GM19240 (cell line): ENCODE measurements at regions not wholly inside any gene's neighbourhood (a gene's known extent, or its start where the extent isn't known, plus 50 kb on each side); places are given as distances from the start of the nearest gene placed in this dataset.
"Not testable (repeated sequence)": the region's sequence is repeated elsewhere in the genome, so short reads cannot be mapped to it uniquely, and the experiment has no call there.

ENCODE experiments used
- DNase-seq: peaks from one replicate; pipeline ENCODE4 v3.0.0; 2011; ENCODE audit warnings: low spot score; ENCODE audit not compliant: insufficient read length

DNA sequence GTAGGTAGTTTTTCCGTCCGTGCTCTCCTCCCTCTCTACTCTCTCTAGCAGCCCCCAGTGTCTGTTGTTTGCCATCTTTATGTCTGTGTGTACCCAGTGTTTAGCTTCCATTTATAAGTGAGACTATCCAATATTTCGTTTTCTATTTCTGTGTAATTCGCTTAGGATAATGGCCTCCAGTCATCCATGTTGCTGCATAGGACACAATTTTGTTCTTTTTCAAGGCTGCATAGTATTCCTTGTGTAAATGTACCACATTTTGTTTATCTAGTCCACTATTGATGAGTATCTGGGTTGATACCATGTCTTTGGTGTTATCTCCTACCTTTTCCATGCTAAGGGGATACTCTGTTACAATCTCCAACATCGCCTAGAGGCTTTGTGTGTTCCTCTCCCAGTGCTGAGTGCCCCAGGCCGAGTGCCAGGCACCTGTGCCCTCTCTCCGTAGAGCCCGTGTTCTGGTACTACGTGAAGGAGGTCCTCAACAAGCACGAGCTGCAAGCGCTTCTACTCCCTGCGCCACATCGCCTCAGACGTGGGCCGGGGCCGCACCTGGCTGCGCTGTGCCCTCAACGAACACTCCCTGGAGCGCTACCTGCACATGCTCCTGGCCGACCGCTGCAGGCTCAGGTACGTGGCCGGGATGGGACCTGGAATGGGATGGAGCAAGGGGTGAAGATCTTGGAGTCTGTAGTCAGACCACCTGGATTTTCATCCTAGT lies 51.0 kb downstream of the NPIPB11 start:
- DNase-seq = not testable (repeated sequence)

DNA sequence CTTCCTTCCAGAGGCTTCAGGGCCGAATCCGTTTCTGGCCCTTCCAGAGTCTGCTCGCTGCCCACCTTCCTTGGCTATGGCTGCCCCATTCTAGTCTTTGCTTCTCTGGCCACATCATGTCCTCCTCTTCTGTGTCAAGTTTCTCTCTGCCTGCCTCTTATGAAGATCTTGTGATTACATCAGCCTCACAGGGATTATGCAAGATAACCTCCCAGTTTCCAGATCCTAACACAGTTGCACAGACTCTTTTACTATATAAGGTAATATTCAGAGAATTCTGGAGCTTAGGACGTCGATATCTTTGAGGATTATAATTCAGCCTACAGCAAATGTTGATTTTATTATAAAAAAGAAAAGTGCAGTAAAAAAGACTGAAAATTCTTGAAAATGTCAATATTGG lies 52.1 kb downstream of the NPIPB11 start:
- DNase-seq = not testable (repeated sequence)

DNA sequence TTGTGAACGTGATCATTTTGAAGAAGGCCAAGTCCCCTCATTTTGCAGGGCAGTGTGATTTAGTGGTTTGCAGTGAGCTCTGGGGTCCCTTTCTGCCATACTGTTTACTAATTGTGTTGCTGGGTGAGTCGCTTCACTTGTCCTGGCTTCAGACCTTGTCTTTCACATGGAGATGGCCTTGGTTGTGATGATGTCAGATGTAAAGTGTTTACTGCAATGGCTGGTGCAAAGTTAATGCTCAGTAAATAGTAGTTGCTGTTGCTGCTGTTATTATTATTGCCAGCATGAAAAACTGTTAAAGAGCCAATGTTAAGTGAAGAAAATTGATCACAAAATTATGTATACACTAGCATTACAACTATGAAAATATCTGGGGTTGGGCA lies 53.9 kb downstream of the NPIPB11 start:
- DNase-seq = not testable (repeated sequence)

DNA sequence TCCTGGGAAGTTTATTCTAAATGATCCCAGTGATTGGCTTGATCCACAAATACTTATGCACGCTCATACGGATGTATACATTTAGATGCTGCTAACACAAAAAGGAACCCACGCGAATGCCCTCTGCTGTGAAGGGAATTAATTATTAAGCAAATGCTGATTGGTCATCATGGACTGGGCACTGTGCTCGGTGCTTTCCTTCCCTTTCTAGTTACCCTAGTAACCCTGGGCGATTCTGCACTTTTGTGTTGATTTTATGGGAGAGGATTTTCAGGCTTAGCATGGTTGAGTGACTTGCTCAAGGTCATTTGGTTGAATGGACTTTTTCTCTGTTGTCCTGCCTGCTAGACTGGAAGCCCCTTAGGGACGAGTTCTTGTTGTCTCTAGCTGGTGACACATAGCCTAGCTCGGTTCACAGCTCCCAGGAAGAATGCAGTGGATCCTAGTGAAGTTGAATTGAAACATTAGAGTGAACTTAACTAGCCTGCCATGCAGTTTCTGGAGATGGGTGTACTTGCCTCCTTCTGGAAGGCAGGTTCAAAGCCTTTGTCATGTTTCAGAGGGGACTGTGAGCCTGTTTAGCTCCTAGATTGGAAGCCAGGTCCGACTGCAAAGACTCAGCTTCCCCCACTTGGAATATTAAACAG lies 54.4 kb downstream of the NPIPB11 start:
- not testable (repeated sequence) for DNase-seq

DNA sequence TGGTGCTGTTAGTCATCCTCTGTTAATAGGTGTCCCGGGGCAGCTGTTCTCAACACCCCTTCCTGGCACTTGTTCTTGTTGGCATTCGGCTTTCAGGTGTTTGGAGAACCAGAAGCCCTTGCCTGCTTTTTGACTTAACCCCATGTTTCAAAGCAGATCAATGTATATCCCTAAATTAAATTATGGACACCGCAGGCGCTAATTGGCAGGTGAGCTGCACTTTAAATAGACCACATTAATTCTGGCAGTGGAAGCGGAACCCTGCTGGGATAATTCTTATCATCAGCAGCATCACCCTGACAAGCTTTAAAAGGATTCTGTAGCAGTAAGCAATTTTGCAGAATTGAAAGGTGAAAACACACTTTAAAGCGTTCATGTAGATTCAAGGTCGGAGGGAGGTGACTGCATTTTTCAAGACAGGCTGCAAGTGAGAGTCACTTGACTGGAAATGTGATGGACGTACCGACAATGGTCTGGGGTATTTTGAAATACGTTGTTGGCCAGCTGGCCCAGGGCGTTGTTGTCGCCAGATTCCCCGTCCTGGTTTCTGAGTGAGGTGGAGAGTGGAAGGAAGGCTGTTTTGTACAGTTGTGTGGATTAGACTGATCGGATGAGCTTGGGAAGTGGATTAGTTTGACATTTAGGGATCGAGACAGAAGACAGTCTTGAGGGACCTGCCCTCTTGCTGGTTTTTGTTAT lies 55.1 kb downstream of the NPIPB11 start:
- DNase-seq = not testable (repeated sequence)

DNA sequence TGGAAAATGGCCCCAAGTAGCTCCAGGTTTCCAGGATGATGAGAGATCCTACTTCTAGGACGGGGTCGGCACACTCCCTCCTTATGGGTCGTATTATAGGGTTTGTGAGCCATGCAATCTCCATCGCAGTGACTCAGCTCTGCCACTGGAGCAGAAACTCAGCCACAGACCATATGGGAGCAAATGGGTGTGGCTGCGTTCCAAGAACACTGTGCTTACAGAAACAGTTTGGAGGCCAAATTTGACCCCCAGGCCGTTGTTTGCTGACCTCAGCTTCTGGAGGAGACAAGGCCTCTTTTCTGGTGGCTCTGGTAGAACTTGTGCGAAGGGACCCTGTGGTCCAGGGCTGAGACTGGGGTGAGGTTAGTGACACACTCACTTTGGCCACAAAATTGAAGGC lies 56.5 kb downstream of the NPIPB11 start:
- not testable (repeated sequence) for DNase-seq

DNA sequence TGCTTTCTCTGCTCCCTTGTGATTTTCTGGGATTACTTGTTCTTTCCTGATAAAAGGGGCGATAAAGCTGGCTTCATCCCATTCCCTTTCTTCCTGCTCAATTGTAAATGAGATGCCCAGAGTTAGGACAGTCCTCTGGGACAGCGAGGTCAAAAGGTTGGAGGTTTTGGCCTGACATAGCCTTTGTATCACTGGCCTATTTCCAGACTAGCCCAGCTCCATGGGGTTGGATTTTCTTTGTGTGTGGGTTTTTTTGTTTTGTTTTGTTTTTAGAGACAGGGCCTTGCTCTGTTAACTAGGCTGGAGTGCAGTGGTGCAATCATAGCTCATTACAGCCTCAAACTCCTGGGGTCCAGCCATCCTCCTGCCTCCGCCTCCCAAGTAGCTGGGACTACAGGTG lies 57.8 kb downstream of the NPIPB11 start:
- not testable (repeated sequence) for DNase-seq

DNA sequence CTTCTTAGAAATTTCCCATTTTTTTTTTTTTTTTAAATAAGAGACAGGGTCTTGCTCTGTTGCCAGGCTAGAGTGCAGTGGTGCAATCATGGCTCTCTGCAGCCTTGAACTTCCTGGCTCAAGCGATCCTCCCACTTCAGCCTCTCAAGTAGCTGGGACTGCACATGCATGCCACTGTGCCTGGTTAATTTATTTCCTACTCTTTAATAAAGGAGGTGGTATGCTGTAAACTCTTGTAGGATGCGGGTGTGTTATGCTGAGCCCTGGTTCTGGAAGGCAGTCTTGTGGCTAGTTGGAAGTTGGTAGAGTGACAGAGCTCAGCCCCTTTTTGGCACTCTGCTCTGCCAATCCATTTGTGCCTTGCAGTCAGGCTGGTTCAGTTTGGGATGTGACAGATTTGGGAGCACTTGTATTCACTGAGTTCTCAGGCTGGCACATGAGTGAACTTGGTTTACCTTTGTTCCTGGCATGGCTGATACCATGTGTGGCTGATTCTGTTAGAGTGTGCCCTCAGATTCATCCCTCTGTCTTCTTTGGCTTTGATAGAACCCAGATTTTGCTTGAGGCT lies 58.3 kb downstream of the NPIPB11 start:
- DNase-seq = not testable (repeated sequence)

DNA sequence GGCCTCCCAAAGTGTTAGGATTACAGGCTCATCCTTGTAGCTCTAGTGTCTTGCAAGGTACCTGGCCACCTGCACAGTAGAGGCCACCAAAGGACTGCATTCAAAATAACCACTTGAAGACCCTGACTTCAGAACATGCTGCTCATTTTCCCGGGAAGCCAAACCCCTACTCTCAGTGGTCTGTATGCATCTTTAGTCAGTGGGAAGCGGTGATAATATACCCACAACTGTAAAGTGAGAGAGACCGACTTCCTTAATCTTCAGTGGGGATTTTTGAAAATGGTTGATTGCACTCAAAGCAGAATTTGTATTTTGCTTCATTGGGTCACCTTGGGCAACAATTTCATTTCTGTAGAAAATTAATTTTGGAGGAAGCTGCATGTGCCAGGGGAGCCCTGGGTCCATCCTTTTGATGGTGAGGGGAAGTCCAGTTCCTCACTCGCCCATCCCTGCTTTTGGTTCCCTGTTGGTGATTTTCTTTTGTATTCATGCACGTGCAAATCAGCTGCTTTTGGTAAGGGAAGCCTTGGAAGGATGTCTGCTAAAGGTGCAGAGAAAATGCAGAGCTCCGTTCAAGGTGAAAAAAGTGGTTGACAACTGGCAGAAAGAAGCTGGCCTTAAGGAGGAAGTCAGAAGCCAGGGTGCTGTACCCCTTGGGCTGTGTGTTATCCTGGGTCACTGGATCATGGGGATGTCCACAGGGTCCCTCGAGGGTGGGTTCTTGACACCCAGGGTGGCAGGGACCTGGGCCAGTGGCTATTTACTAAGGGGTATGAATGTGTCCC lies 59.5 kb downstream of the NPIPB11 start:
- not testable (repeated sequence) for DNase-seq

DNA sequence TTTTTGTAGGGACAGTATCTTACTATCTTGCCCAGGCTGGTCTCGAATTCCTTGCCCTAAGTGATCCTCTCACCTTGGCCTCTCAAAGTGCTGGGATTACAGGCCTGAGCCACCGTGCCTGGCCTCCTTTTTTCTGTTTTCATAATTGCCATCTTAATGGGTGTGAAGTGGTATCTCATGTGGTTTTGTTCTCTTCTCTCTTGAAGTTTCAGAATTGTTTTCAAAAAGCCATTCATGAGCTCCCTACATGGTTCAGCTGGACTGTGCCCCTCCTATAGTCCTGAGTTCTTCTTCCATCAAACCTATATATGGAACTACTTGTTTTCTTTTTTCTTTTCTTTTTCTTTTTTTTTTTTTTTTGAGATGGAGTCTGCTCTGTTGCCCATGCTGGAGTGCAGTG lies 60.3 kb downstream of the NPIPB11 start:
- not testable (repeated sequence) for DNase-seq

DNA sequence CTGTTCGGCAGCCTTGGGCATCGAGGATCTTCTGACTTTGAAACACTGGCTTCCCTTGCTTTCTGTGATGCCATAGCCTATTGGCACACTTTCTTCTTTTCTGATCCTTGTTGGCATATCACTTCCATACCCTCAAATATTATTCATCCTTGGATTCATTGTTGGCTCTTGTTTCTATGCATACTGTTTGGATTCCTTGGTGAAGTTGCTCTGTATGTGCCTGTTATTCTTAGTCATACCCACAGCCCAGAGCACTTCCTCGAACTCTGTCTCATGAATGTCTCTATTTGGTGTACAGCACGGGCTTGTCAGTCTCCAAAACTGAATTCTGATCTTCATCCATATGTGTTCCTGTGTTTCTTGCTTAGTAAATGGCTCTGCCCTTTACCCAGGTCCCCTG lies 63.6 kb downstream of the NPIPB11 start:
- not testable (repeated sequence) for DNase-seq

DNA sequence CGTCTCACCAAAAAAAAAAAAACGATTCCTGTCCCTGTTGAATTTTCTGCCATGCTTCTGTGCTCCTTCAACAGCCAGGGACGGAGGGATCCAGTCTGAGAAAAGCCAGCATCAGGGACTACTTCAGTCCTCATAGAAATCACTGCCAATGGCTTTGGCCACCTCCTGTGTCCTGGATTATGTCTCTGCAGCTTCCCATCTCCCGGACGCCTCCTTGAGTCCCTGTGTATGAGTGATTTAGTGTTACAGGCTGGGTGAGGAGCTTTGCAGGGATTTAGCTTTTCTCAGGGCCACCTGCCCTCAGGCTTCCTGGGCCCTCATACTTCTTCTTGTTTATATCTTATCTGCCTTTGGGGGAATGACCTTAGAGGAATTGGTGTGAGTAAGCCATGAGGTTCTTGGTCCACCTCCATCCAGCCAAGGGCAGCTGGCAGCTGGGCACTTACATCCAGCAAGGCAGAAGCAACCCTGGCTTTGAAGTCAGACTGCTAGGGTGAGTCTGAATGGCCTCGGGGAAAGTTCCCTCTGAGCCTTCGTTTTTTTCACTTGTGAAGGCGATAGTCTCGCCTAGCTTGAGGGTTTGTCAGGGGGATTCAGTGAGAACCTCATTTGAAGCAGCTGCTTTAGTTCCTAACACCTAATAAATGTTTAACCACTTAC lies 65.6 kb downstream of the NPIPB11 start:
- DNase-seq = not testable (repeated sequence)

DNA sequence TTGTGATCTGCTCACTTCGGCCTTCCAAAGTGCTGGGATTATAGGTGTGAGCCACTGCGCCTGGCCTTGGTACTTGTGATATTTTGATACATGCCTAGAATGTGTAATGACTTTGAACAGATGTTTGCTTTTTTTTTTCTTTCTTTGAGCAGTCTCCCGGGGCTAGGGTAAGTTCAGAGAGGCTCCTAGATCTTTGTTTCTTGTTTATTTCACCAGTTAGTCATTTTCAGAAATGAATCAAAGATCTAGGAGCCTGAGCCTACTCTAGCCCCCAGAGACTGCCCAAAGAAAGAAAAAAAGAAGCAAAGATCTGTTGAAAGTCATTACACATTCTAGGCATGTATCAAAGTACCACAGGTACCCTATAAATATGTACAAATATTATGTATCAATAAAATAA lies 66.3 kb downstream of the NPIPB11 start:
- not testable (repeated sequence) for DNase-seq

DNA sequence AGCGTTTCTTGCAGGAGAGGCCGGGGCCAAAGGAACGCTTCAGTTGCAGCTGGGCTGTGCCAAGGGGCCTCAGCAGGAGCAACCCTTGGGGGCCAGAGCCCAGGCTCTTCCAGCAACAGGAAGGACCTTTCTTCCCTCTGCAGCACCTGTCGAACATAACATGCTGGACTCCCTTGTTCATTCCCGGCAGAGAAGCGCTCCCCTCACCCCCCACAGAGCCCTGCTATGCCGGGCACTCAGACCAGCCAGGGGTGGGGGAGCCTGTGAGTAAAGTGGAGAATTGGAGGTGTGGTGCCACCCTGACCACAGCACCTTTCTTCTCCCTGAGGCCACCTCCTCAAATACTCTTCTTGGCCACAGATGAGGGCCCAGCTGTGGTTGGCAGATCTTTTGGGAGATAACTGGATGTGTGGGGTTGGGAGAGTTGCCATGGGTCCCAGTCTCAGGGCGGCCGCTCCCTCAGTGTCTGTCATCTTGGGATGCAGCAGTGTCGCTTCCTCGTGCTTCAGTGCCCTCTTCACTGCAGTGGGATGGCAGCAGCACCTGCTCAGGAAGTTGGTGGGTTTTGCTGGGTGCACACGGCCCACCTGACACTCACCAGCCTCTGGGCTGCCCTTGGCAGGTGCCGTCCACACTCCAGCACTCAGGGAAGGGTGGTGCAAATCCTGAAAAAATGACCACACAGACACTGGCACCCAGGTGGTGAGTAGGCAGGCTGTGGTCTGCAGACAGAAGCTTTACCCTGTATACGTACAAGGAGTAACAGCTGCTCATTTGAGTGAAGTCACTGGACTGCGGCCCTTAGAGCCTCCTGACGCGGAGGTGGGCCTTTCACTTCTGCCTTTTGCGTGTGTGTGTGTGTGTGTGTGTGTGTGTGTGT lies 67.5 kb downstream of the NPIPB11 start:
- not testable (repeated sequence) for DNase-seq

DNA sequence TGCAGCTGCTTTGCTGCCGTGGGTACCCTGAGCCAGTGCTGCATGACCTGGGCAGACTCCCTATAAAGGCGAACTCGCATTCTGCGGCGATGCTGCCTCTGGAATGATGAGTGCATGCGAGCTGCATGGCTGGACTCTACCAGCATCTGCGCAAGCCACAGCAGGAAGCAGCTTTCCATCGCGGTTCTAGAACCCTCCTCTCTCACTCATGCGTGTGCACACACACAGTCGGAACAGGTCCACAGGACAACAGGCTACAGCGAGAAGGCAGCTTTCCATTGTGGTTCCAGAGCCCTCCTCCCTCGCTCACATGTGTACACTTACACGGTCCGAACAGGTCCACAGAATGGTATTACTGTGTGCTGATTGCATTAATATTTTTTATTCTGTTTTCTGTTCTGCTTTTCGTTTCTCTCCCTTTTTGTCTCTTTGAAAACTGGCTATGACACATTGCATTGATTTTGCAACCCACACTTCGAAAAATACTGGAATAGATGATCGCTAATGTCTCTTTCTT lies 69.1 kb downstream of the NPIPB11 start:
- DNase-seq = not testable (repeated sequence)

DNA sequence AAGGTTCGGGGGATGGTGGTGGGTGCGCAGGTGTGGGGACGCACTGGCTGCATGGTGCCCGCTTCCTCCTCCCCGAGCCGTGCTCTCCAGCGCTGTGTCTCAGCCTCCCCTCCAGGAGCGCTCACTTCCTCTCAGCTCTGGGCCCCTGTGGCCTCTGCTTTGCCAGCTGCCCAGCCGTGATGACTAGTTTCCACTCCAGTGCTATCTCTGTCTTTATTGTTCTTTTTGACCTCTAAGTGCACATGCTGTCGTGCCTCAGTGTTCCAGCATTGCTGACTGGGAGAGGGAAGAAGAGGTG lies 71.0 kb downstream of the NPIPB11 start:
- not testable (repeated sequence) for DNase-seq

DNA sequence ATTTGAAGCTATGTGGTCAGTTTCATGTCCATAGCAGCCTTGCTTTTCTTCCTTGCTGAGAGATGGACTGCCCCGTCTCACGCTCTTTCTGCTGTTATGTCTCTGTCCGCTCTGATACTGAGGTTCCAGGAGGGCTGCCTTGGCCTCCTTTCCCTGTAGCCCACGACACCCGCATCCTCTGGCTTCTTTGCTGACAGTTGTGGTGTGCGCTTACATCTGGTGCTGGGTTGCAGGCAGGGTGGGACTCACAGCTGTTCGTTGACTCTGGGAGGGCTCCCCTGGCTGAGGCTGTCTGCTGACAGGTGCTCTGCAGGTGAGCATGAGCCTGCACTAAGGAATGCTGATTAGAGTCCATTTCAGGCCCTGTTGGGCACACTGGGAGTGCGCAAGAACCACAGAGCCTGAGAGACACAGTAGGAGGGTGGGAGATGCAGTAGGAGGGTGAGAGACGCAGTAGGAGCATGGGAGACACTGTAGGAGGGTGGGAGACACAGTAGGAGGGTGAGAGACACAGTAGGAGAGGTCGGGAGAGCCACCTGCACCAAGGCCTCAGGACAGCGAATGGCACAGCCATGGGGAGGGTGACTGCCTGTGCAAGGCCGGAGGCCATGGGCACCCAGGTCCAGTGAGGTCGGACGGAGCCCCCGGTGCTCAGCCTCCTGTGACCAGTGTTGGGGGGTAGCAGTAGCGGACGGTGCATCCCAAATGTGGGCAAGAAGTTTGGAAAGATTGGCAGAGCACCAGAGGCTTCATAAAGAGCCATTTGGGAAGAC lies 71.5 kb downstream of the NPIPB11 start:
- not testable (repeated sequence) for DNase-seq

DNA sequence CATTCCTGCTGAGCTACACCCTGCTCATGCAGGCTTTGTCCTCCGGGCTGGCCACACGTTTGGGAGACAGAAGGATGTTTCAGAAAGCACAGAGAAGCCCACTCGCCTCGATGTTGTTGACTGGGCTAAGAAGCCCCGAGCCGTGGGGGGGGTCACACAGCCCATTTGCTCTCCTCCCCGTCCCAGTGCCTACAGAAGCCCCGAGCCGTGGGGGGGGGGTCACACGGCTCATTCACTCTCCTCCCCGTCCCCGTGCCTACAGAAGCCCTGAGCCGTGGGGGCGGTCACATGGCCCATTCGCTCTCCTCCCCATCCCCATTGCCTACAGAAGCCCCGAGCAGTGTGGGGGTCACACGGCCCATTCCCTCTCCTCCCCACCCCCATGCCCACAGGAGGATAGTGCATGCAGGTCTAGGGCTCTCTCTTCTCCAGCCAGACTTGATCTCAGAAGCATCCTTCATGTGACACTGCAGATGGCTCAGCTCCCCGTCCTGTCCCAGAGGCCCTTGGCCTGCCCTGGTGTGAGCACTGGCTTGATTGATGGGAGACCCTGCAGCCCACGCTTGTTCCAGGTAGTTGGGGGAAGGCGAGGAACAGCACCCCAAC lies 72.9 kb downstream of the NPIPB11 start:
- DNase-seq = not testable (repeated sequence)
